Esophagus muscularis mucosa (tissue), 4 donors: ENCODE measurements at regions not wholly inside any gene's neighbourhood (a gene's known extent, or its start where the extent isn't known, plus 50 kb on each side); places are given as distances from the start of the nearest gene placed in this dataset.

Experiments used
- DNase-seq: peaks from one replicate; pipeline ENCODE4 v3.0.0-alpha.2; 2017; ENCODE audit errors: extremely low spot score
- H3K27ac ChIP-seq, 4 donors: fragments of 200-600 bp; sonication (generic); replicated peaks in 1 of 4; 1 replicate in 3 of 4; 2 replicates in 1 of 4; pipeline ENCODE4 v1.5.1; 2016 to 2019; ENCODE audit warnings: mild to moderate bottlenecking in 1 of 4
- H3K27me3 ChIP-seq, 4 donors: fragments of 200-600 bp; sonication (generic); one replicate each; pipeline versions ENCODE4 v1.5.1 to v1.6.0; 2016 to 2019
- H3K36me3 ChIP-seq, 4 donors: fragments of 200-600 bp; sonication (generic); one replicate each; pipeline ENCODE4 v1.5.1; 2016 to 2019
- H3K4me1 ChIP-seq, 4 donors: fragments of 200-600 bp; sonication (generic); one replicate each; pipeline ENCODE4 v1.5.1; 2016 to 2019
- H3K4me3 ChIP-seq, 4 donors: fragments of 200-600 bp; sonication (generic); 1 replicate in 2 of 4; 2 replicates in 2 of 4; pipeline ENCODE4 v1.5.1; 2016 to 2019; ENCODE audit warnings: mild to moderate bottlenecking in 4 of 4, moderate library complexity in 1 of 4
- H3K9me3 ChIP-seq, 4 donors: fragments of 200-600 bp; sonication (generic); 1 replicate in 3 of 4; 2 replicates in 1 of 4; pipeline ENCODE4 v1.5.1; 2016 to 2019
- EP300 ChIP-seq: sonication (generic); formaldehyde crosslinking; IDR thresholded peaks from one replicate; pipeline ENCODE4 v1.6.1; 2017; ENCODE audit warnings: antibody characterized with exemption
- POLR2A ChIP-seq: fragments of 450-650 bp; IDR thresholded peaks from one replicate; pipeline ENCODE4 v1.6.1; 2017; ENCODE audit warnings: antibody characterized with exemption, moderate library complexity, mild to moderate bottlenecking, low read depth
- POLR2AphosphoS5 ChIP-seq, 2 donors: sonication (generic); formaldehyde crosslinking; IDR thresholded peaks; one replicate each; pipeline ENCODE4 v1.6.1; 2017; ENCODE audit warnings: antibody characterized with exemption in 2 of 2
- WGBS: methylation state at CpG from one replicate; pipeline ENCODE4 v1.1.5; 2018; 5-methylcytosine and 5-hydroxymethylcytosine counted together
- intact Hi-C: fragments of 100-400 bp; cut with DNase I; formaldehyde crosslinking; loops from one replicate; pipeline ENCODE4 v1.15.1; 2023
- TF ChIP-seq, protein P1 (sequence below), 3 experiments: fragments of 200-600 bp in 2 of 3; fragments of 450-650 bp in 1 of 3; sonication (generic) in 2 of 3; IDR thresholded peaks; one replicate each; pipeline ENCODE4 v1.5.1; 2017 to 2019; ENCODE audit warnings: antibody characterized with exemption in 3 of 3, mild to moderate bottlenecking in 2 of 3, moderate library complexity in 1 of 3

DNA sequence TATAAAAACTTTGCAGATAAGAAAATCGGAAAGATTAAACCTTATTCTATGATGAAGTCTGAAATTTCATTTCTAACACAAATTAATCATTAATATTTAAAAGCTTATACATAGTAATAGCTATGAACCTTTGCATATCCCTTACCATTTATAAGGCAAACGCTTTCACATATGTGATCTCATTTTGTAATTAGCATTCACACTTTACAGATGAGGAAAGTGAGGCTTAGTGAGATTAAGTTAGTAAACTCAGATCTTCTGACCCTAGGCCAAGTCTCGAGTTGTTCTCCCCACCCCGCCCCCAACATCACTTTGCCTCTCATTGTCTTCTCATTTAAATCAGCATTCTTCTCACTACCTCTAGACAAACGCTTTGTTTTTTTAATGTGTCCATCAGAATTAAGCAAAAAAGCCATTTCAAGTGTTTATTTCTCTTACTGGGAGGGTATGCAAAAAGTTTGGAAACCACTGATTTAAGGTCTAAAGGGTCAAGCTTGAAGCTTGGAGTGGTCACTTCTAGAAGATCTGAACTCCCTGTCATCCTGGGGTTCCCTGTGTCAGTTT is 172.9 kb upstream of the BCL6 start:
- Histone ChIP-seq H3K9me3 (no peaks in the 10 kb centered on the region), H3K4me3 (no peak overlapping the region), H3K36me3 (no peaks in the 10 kb centered on the region), H3K27me3 (no peaks in the 10 kb centered on the region), H3K4me1 (peaks cover 28 to 66% (median 57%) of the 10 kb centered on the region in 4 donors), H3K27ac (no peak overlapping the region)
- no peak for DNase-seq
- intact Hi-C loops = loop anchor here (5.0 kb wide), 1 partner anchor 59 kb away; no protein-coding TSS in a partner anchor
- WGBS = 70% methylated on average over 5 of the region's 5 CpGs
- TF ChIP-seq, protein P1, sequence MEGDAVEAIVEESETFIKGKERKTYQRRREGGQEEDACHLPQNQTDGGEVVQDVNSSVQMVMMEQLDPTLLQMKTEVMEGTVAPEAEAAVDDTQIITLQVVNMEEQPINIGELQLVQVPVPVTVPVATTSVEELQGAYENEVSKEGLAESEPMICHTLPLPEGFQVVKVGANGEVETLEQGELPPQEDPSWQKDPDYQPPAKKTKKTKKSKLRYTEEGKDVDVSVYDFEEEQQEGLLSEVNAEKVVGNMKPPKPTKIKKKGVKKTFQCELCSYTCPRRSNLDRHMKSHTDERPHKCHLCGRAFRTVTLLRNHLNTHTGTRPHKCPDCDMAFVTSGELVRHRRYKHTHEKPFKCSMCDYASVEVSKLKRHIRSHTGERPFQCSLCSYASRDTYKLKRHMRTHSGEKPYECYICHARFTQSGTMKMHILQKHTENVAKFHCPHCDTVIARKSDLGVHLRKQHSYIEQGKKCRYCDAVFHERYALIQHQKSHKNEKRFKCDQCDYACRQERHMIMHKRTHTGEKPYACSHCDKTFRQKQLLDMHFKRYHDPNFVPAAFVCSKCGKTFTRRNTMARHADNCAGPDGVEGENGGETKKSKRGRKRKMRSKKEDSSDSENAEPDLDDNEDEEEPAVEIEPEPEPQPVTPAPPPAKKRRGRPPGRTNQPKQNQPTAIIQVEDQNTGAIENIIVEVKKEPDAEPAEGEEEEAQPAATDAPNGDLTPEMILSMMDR (IDR thresholded peaks at IDR 0.05) = no peak
- TF ChIP-seq POLR2A = no peak

DNA sequence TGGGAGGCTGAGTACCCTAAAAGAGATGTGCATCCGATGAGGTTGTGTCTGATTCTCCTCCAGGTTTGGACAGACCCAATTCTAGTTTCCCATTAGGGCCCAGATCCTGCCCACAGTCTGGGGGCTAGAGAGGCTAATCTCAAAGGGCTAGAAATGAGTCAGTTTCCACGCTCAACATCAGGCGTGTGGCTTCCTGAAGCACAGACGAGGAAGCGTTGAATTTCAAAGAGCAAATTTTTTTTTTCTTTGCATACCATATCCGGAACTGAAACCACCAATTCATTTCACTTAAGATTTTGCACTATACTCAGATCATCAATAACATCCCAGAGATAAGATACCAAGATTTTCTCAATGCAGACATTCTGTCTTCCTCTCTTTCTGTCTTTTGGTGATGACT is 173.8 kb upstream of the BCL6 start:
- Histone ChIP-seq H3K4me3 (no peak overlapping the region), H3K4me1 (peaks cover 20 to 57% (median 48%) of the 10 kb centered on the region in 4 donors), H3K36me3 (no peaks in the 10 kb centered on the region), H3K9me3 (no peaks in the 10 kb centered on the region), H3K27me3 (no peaks in the 10 kb centered on the region), H3K27ac (no peak overlapping the region)
- DNase-seq = no peak
- TF ChIP-seq, protein P1 (IDR thresholded peaks at IDR 0.05) = no peak
- TF ChIP-seq POLR2AphosphoS5 (IDR thresholded peaks at IDR 0.05) = no peak
- TF ChIP-seq POLR2A = no peak
- no peak for TF ChIP-seq EP300
- whole genome bisulfite sequencing = 88% methylated on average over 6 of the region's 6 CpGs
- intact Hi-C loops = loop anchor here (5.0 kb wide), 1 partner anchor 58 kb away; no protein-coding TSS in a partner anchor

DNA sequence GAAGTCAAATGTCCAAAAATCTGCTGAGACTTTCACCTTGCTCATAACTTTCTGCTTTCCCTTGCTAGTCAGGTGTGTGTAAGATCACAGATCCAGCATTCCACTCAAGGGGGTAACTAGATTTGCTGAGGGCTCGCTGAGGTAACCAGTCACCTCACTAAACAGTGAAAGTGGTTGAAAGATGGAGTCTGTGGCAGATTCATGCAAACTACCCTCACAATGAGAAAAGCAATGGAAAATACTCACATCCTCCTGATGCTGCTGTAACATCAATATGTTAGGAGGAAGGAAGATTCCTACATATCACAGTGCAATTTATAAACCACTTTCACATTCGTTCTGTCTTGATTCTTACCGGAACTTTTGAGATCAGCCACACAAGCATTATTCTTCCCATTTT is 174.3 kb upstream of the BCL6 start:
- Histone ChIP-seq H3K36me3 (no peaks in the 10 kb centered on the region), H3K4me3 (no peak overlapping the region), H3K27me3 (no peaks in the 10 kb centered on the region), H3K4me1 (peaks cover 16 to 52% (median 43%) of the 10 kb centered on the region in 4 donors), H3K27ac (no peak overlapping the region), H3K9me3 (peaks cover 0 to 4% (median under 1%) of the 10 kb centered on the region in 4 donors)
- no peak for DNase-seq
- TF ChIP-seq, protein P1 (IDR thresholded peaks at IDR 0.05) = no peak
- no peak for TF ChIP-seq EP300
- TF ChIP-seq POLR2A = no peak
- no peak for TF ChIP-seq POLR2AphosphoS5 (IDR thresholded peaks at IDR 0.05)
- intact Hi-C loops = loop anchor here (5.0 kb wide), 1 partner anchor 58 kb away; no protein-coding TSS in a partner anchor
- 86% methylated on average over 3 of the region's 3 CpGs for WGBS

DNA sequence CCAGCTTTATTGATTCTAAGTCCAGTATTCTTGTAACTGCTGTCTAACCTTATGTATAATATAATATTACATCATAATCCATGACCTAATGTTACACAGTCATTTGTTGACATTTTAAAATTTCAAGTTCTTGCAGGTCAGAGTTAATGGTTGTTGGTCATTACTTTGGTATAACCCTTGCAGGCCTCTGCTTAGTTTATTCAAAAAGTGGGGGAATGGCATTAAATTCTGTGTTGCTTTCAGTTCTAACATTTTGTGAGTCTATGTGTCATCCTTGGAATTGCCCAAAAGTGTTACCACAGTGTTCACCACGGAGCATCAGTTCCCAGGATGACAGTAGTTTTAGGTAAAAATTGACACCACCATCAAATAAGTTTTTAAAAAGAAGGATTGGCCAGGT is 174.8 kb upstream of the BCL6 start:
- intact Hi-C loops = no loop called here
- Histone ChIP-seq H3K27me3 (no peaks in the 10 kb centered on the region), H3K4me3 (no peak overlapping the region), H3K36me3 (no peaks in the 10 kb centered on the region), H3K4me1 (peaks cover 12 to 48% (median 38%) of the 10 kb centered on the region in 4 donors), H3K27ac (no peak overlapping the region), H3K9me3 (peaks cover 0 to 7% (median 3%) of the 10 kb centered on the region in 4 donors)
- TF ChIP-seq, protein P1 (IDR thresholded peaks at IDR 0.05) = no peak
- TF ChIP-seq EP300 = no peak
- TF ChIP-seq POLR2A = no peak
- TF ChIP-seq POLR2AphosphoS5 (IDR thresholded peaks at IDR 0.05) = no peak
- DNase-seq = no peak
- WGBS = 91% methylated on average over 1 of the region's 1 CpG

DNA sequence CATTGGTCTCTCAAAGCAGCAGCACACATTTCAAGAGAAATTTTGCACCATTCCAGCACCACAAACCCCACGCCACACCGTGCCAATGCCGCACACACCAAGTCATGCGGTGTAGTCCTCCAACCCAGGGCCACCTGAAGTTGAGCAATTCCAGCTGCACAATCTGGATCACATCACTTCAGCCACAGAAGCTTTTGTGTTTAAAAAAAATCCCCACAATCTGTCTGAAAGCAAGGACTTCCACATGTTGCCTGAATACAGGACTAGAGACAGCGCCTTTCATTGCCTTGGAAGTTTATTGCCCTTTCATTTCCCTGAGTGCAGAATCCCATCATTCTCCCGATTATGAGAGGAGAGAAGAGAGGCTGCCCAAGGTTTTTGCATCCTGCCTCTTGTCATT is 175.6 kb upstream of the BCL6 start:
- intact Hi-C loops = no loop called here
- Histone ChIP-seq H3K9me3 (peaks cover 0 to 7% (median 3%) of the 10 kb centered on the region in 4 donors), H3K4me1 (peaks cover 7 to 39% (median 30%) of the 10 kb centered on the region in 4 donors), H3K27me3 (no peaks in the 10 kb centered on the region), H3K27ac (peak overlapping the region in 1 of 4 donors; percentile 7), H3K4me3 (no peak overlapping the region), H3K36me3 (no peaks in the 10 kb centered on the region)
- 57% methylated on average over 6 of the region's 6 CpGs for WGBS
- DNase-seq = no peak
- TF ChIP-seq, protein P1 (IDR thresholded peaks at IDR 0.05) = no peak
- TF ChIP-seq POLR2AphosphoS5 (IDR thresholded peaks at IDR 0.05) = peak; percentile 38 to 40
